K562 (cell line): ENCODE measurements at regions not wholly inside any gene's neighbourhood (a gene's known extent, or its start where the extent isn't known, plus 50 kb on each side); places are given as distances from the start of the nearest gene placed in this dataset.

Source experiments
- ARHGAP35 ChIP-seq: fragments of 450-650 bp; IDR thresholded peaks from 2 replicates; pipeline ENCODE4 v1.6.1; 2018; ENCODE audit not compliant: partially characterized antibody
- CBX3 ChIP-seq, 2 experiments: IDR thresholded peaks; 1 replicate in 1 of 2; 2 replicates in 1 of 2; pipeline ENCODE4 v1.6.1; 2012; ENCODE audit warnings: inconsistent platforms in 2 of 2, low read length in 2 of 2, borderline replicate concordance in 1 of 2, control low read depth in 1 of 2
- EP300 ChIP-seq: IDR thresholded peaks from 2 replicates; pipeline ENCODE4 v1.6.1; 2012; ENCODE audit warnings: low read length, improper control_type of control experiment
- MAFG ChIP-seq: fragments of 450-650 bp; conservative IDR thresholded peaks from 2 replicates; pipeline ENCODE4 v1.6.1; 2016; ENCODE audit warnings: missing genetic modification characterization, missing compliant biosample characterization
- PHF21A ChIP-seq: fragments of 450-650 bp; IDR thresholded peaks from 2 replicates; pipeline ENCODE4 v1.6.1; 2017; ENCODE audit warnings: low read depth, borderline replicate concordance
- RBBP5 ChIP-seq: fragments of 200-600 bp; sonication (generic); IDR thresholded peaks from 2 replicates; pipeline ENCODE4 v1.6.1; 2012; ENCODE audit warnings: borderline replicate concordance, mild to moderate bottlenecking, low read length, control low read depth, inconsistent platforms; ENCODE audit not compliant: insufficient read depth, poor library complexity, severe bottlenecking
- SP1 ChIP-seq: sonication (generic); formaldehyde crosslinking; IDR thresholded peaks from 2 replicates; pipeline ENCODE4 v1.8.1; 2022; ENCODE audit warnings: mild to moderate bottlenecking, missing genetic modification reagents
- TEAD2 ChIP-seq: fragments of 450-650 bp; IDR thresholded peaks from 2 replicates; pipeline ENCODE4 v1.6.1; 2016; ENCODE audit warnings: missing genetic modification characterization, control low read depth, missing compliant biosample characterization
- ZFX ChIP-seq: sonication (generic); formaldehyde crosslinking; IDR thresholded peaks from 2 replicates; pipeline ENCODE4 v1.8.0; 2022; ENCODE audit warnings: mild to moderate bottlenecking, missing genetic modification reagents, moderate library complexity
- TF ChIP-seq, protein P1 (sequence below): sonication (generic); formaldehyde crosslinking; IDR thresholded peaks from 2 replicates; pipeline ENCODE4 v1.8.1; 2023; ENCODE audit warnings: mild to moderate bottlenecking, missing genetic modification reagents
- TF ChIP-seq, protein P2 (sequence below), 3 experiments: IDR thresholded peaks in 2 of 3; conservative IDR thresholded peaks in 1 of 3; 2 replicates each; pipeline ENCODE4 v1.5.1; 2011 to 2012; ENCODE audit warnings: low read length in 3 of 3, mild to moderate bottlenecking in 3 of 3, control low read depth in 2 of 3, improper control_type of control experiment in 1 of 3, inconsistent platforms in 1 of 3, low read depth in 1 of 3, mixed read lengths in 1 of 3, moderate library complexity in 1 of 3; ENCODE audit not compliant: insufficient read depth in 2 of 3
- TF ChIP-seq, protein P3 (sequence below): fragments of 450-650 bp; formaldehyde crosslinking; IDR thresholded peaks from 2 replicates; pipeline ENCODE4 v1.4.0; 2020; ENCODE audit warnings: mild to moderate bottlenecking
- TF ChIP-seq, protein P4 (sequence below): fragments of 250-450 bp; sonication (Bioruptor Pico); IDR thresholded peaks from 2 replicates; pipeline ENCODE4 v1.4.0; 2020

GRCh38 chr1:10905841-10906655, 106.4 kb upstream of the TARDBP start:
- TF ChIP-seq EP300: no peak
- TF ChIP-seq PHF21A: no peak
- TF ChIP-seq, protein P1, sequence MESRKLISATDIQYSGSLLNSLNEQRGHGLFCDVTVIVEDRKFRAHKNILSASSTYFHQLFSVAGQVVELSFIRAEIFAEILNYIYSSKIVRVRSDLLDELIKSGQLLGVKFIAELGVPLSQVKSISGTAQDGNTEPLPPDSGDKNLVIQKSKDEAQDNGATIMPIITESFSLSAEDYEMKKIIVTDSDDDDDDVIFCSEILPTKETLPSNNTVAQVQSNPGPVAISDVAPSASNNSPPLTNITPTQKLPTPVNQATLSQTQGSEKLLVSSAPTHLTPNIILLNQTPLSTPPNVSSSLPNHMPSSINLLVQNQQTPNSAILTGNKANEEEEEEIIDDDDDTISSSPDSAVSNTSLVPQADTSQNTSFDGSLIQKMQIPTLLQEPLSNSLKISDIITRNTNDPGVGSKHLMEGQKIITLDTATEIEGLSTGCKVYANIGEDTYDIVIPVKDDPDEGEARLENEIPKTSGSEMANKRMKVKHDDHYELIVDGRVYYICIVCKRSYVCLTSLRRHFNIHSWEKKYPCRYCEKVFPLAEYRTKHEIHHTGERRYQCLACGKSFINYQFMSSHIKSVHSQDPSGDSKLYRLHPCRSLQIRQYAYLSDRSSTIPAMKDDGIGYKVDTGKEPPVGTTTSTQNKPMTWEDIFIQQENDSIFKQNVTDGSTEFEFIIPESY: no peak
- no peak for TF ChIP-seq MAFG (tag)
- no peak for TF ChIP-seq ZFX (CRISPR knock-in tag)
- no peak for TF ChIP-seq ARHGAP35
- no peak for TF ChIP-seq TEAD2 (tag)
- TF ChIP-seq, protein P2, sequence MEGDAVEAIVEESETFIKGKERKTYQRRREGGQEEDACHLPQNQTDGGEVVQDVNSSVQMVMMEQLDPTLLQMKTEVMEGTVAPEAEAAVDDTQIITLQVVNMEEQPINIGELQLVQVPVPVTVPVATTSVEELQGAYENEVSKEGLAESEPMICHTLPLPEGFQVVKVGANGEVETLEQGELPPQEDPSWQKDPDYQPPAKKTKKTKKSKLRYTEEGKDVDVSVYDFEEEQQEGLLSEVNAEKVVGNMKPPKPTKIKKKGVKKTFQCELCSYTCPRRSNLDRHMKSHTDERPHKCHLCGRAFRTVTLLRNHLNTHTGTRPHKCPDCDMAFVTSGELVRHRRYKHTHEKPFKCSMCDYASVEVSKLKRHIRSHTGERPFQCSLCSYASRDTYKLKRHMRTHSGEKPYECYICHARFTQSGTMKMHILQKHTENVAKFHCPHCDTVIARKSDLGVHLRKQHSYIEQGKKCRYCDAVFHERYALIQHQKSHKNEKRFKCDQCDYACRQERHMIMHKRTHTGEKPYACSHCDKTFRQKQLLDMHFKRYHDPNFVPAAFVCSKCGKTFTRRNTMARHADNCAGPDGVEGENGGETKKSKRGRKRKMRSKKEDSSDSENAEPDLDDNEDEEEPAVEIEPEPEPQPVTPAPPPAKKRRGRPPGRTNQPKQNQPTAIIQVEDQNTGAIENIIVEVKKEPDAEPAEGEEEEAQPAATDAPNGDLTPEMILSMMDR (IDR thresholded peaks at IDR 0.05 in 2 of 3, conservative IDR thresholded peaks at IDR 0.05 in 1 of 3; ENCODE audit: insufficient read depth in 2 of 3, low read depth in 1 of 3, low read length in 3 of 3): no peak
- no peak for TF ChIP-seq CBX3 (IDR thresholded peaks at IDR 0.05; ENCODE audit: borderline replicate concordance in 1 of 2, low read length in 2 of 2)
- TF ChIP-seq, protein P3, sequence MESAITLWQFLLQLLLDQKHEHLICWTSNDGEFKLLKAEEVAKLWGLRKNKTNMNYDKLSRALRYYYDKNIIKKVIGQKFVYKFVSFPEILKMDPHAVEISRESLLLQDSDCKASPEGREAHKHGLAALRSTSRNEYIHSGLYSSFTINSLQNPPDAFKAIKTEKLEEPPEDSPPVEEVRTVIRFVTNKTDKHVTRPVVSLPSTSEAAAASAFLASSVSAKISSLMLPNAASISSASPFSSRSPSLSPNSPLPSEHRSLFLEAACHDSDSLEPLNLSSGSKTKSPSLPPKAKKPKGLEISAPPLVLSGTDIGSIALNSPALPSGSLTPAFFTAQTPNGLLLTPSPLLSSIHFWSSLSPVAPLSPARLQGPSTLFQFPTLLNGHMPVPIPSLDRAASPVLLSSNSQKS (CRISPR knock-in tag): no peak
- TF ChIP-seq SP1: no peak
- TF ChIP-seq RBBP5: no peak
- TF ChIP-seq, protein P4, sequence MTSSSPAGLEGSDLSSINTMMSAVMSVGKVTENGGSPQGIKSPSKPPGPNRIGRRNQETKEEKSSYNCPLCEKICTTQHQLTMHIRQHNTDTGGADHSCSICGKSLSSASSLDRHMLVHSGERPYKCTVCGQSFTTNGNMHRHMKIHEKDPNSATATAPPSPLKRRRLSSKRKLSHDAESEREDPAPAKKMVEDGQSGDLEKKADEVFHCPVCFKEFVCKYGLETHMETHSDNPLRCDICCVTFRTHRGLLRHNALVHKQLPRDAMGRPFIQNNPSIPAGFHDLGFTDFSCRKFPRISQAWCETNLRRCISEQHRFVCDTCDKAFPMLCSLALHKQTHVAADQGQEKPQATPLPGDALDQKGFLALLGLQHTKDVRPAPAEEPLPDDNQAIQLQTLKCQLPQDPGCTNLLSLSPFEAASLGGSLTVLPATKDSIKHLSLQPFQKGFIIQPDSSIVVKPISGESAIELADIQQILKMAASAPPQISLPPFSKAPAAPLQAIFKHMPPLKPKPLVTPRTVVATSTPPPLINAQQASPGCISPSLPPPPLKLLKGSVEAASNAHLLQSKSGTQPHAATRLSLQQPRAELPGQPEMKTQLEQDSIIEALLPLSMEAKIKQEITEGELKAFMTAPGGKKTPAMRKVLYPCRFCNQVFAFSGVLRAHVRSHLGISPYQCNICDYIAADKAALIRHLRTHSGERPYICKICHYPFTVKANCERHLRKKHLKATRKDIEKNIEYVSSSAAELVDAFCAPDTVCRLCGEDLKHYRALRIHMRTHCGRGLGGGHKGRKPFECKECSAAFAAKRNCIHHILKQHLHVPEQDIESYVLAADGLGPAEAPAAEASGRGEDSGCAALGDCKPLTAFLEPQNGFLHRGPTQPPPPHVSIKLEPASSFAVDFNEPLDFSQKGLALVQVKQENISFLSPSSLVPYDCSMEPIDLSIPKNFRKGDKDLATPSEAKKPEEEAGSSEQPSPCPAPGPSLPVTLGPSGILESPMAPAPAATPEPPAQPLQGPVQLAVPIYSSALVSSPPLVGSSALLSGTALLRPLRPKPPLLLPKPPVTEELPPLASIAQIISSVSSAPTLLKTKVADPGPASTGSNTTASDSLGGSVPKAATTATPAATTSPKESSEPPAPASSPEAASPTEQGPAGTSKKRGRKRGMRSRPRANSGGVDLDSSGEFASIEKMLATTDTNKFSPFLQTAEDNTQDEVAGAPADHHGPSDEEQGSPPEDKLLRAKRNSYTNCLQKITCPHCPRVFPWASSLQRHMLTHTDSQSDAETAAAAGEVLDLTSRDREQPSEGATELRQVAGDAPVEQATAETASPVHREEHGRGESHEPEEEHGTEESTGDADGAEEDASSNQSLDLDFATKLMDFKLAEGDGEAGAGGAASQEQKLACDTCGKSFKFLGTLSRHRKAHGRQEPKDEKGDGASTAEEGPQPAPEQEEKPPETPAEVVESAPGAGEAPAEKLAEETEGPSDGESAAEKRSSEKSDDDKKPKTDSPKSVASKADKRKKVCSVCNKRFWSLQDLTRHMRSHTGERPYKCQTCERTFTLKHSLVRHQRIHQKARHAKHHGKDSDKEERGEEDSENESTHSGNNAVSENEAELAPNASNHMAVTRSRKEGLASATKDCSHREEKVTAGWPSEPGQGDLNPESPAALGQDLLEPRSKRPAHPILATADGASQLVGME (CRISPR knock-in tag): no peak
